Ascending aorta (tissue), 2 donors: ENCODE measurements at regions not wholly inside any gene's neighbourhood (a gene's known extent, or its start where the extent isn't known, plus 50 kb on each side); places are given as distances from the start of the nearest gene placed in this dataset.

Source experiments
- DNase-seq, 2 donors: peaks; one replicate each; pipeline ENCODE4 v3.0.0-alpha.2; 2019; ENCODE audit warnings: low spot score in 2 of 2
- H3K27ac ChIP-seq, 2 donors: fragments of 200-600 bp; sonication (generic); one replicate each; pipeline ENCODE4 v1.5.1; 2016 to 2017; ENCODE audit warnings: mild to moderate bottlenecking in 1 of 2
- H3K27me3 ChIP-seq: fragments of 200-600 bp; sonication (generic); one replicate; pipeline ENCODE4 v1.5.1; 2017
- H3K36me3 ChIP-seq, 2 donors: fragments of 200-600 bp; sonication (generic); one replicate each; pipeline ENCODE4 v1.5.1; 2016
- H3K4me1 ChIP-seq, 2 donors: fragments of 200-600 bp; sonication (generic); one replicate each; pipeline ENCODE4 v1.5.1; 2016 to 2017; ENCODE audit warnings: mild to moderate bottlenecking in 1 of 2
- H3K4me3 ChIP-seq, 2 donors: fragments of 200-600 bp; sonication (generic); one replicate each; pipeline ENCODE4 v1.5.1; 2016 to 2017; ENCODE audit warnings: mild to moderate bottlenecking in 1 of 2
- H3K9me3 ChIP-seq, 2 donors: fragments of 200-600 bp; sonication (generic); one replicate each; pipeline ENCODE4 v1.5.1; 2016
- CTCF ChIP-seq, 3 experiments: fragments of 200-600 bp in 2 of 3; fragments of 450-650 bp in 1 of 3; sonication (generic) in 2 of 3; IDR thresholded peaks; one replicate each; pipeline ENCODE4 v1.5.1; 2016 to 2019; ENCODE audit warnings: antibody characterized with exemption in 3 of 3, mild to moderate bottlenecking in 1 of 3, moderate library complexity in 1 of 3
- intact Hi-C: fragments of 100-400 bp; cut with DNase I; formaldehyde crosslinking; loops from one replicate; pipeline ENCODE4 v1.15.1; 2023

GRCh38 chr16:79303959-79304387 lies 296.6 kb downstream of the MAF start:
- no peaks in the 10 kb centered on the region for H3K9me3 ChIP-seq
- H3K4me1 ChIP-seq: no peaks in the 10 kb centered on the region
- H3K27me3 ChIP-seq: no peaks in the 10 kb centered on the region
- H3K4me3 ChIP-seq: no peak overlapping the region
- H3K36me3 ChIP-seq: no peaks in the 10 kb centered on the region
- no peak for TF ChIP-seq CTCF (IDR thresholded peaks at IDR 0.05)
- H3K27ac ChIP-seq: no peak overlapping the region
- DNase-seq: no peak
- intact Hi-C loops: no loop called here

GRCh38 chr16:79303206-79303605 lies 297.3 kb downstream of the MAF start:
- no peaks in the 10 kb centered on the region for H3K27me3 ChIP-seq
- no peaks in the 10 kb centered on the region for H3K9me3 ChIP-seq
- TF ChIP-seq CTCF (IDR thresholded peaks at IDR 0.05): no peak
- H3K27ac ChIP-seq: no peak overlapping the region
- intact Hi-C loops: no loop called here
- H3K4me3 ChIP-seq: no peak overlapping the region
- no peak for DNase-seq
- H3K36me3 ChIP-seq: no peaks in the 10 kb centered on the region
- no peaks in the 10 kb centered on the region for H3K4me1 ChIP-seq

DNA sequence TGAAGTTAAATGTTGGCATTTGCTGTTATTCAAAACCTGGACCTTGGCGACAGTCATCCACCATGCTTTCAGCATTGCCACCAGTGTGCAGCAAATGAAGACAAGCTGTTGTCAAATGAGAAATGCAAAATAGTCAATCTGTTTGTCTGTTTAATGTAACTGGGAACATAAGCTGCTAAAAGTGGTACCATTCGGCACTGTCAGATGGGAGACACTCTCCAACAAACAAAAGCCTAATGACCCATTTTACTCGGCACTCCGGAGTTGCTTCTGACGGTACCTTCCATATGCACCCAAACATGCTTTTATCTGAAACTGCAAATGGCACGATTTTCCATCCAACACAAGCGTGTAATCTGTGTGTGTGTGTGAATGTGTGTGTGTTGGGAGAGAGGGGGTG lies 297.8 kb downstream of the MAF start:
- no peak for DNase-seq
- H3K27me3 ChIP-seq: no peaks in the 10 kb centered on the region
- H3K4me1 ChIP-seq: no peaks in the 10 kb centered on the region
- no peaks in the 10 kb centered on the region for H3K9me3 ChIP-seq
- H3K36me3 ChIP-seq: no peaks in the 10 kb centered on the region
- TF ChIP-seq CTCF (IDR thresholded peaks at IDR 0.05): no peak
- H3K4me3 ChIP-seq: no peak overlapping the region
- no peak overlapping the region for H3K27ac ChIP-seq
- intact Hi-C loops: no loop called here

GRCh38 chr16:79301051-79301450 lies 299.5 kb downstream of the MAF start:
- no peaks in the 10 kb centered on the region for H3K9me3 ChIP-seq
- no peak for TF ChIP-seq CTCF (IDR thresholded peaks at IDR 0.05)
- no peak overlapping the region for H3K4me3 ChIP-seq
- intact Hi-C loops: no loop called here
- no peaks in the 10 kb centered on the region for H3K36me3 ChIP-seq
- no peaks in the 10 kb centered on the region for H3K27me3 ChIP-seq
- H3K27ac ChIP-seq: no peak overlapping the region
- no peaks in the 10 kb centered on the region for H3K4me1 ChIP-seq
- DNase-seq: no peak

GRCh38 chr16:79298894-79299799 lies 301.4 kb downstream of the MAF start:
- no peak for DNase-seq
- intact Hi-C loops: no loop called here
- Histone ChIP-seq H3K27ac (no peak overlapping the region), H3K4me1 (no peaks in the 10 kb centered on the region), H3K27me3 (no peaks in the 10 kb centered on the region), H3K4me3 (no peak overlapping the region), H3K9me3 (no peaks in the 10 kb centered on the region), H3K36me3 (no peaks in the 10 kb centered on the region)
- no peak for TF ChIP-seq CTCF (IDR thresholded peaks at IDR 0.05)
